Activated T-cell treated with anti-CD3 and anti-CD28 coated beads, Interleukin-2, amount 50 U/mL, for 72 hours (primary cell): ENCODE measurements at regions not wholly inside any gene's neighbourhood (a gene's known extent, or its start where the extent isn't known, plus 50 kb on each side); places are given as distances from the start of the nearest gene placed in this dataset.

Experiments used
- ATAC-seq, 2 donors: fragments of 150-1000 bp; cut with Tn5 transposase; replicated peaks in 1 of 2; 2 replicates each; pipeline ENCODE4 v1.10.0; 2021; ENCODE audit warnings: moderate library complexity in 2 of 2, mild to moderate bottlenecking in 1 of 2
- DNase-seq, 2 donors: peaks; one replicate each; pipeline ENCODE4 v3.0.0; 2021 to 2022; ENCODE audit warnings: mixed read lengths in 1 of 2
- H3K27ac Mint-ChIP-seq: one replicate; pipeline ENCODE4 v1.8.0; 2022; ENCODE audit warnings: mild to moderate bottlenecking, moderate library complexity, mixed read lengths
- H3K27me3 Mint-ChIP-seq: one replicate; pipeline ENCODE4 v1.8.0; 2022; ENCODE audit warnings: low read depth, mixed read lengths
- H3K36me3 Mint-ChIP-seq, 2 donors: one replicate each; pipeline ENCODE4 v1.8.0; 2022; ENCODE audit warnings: mixed read lengths in 2 of 2, mild to moderate bottlenecking in 1 of 2; ENCODE audit not compliant: insufficient read depth in 2 of 2
- H3K4me1 Mint-ChIP-seq: one replicate; pipeline ENCODE4 v1.8.0; 2022; ENCODE audit warnings: low read depth, mixed read lengths
- H3K4me3 Mint-ChIP-seq, 2 donors: one replicate each; pipeline ENCODE4 v1.8.0; 2022; ENCODE audit warnings: mild to moderate bottlenecking in 2 of 2, mixed read lengths in 2 of 2, moderate library complexity in 2 of 2
- H3K9me3 Mint-ChIP-seq, 2 donors: one replicate each; pipeline ENCODE4 v1.8.0; 2022; ENCODE audit warnings: mixed read lengths in 2 of 2

- Mint-ChIP-seq H3K27me3 (no peaks in the 10 kb centered on the region), H3K4me1 (no peaks in the 10 kb centered on the region), H3K9me3 (no peaks in the 10 kb centered on the region)
Measured at GRCh38 chr13:106689906-106690305, 122.0 kb upstream of the ARGLU1 start.

GRCh38 chr13:106688940-106689339, 121.0 kb upstream of the ARGLU1 start:
- Mint-ChIP-seq H3K9me3 (no peaks in the 10 kb centered on the region), H3K4me1 (no peaks in the 10 kb centered on the region), H3K4me3 (no peak overlapping the region), H3K27me3 (no peaks in the 10 kb centered on the region), H3K36me3 (no peaks in the 10 kb centered on the region), H3K27ac (no peak overlapping the region)
- DNase-seq (no peak), ATAC-seq (no peak)

More at GRCh38 chr13:106689906-106690305, 122.0 kb upstream of the ARGLU1 start:
- Mint-ChIP-seq H3K27ac (no peak overlapping the region), H3K36me3 (no peaks in the 10 kb centered on the region), H3K4me3 (no peak overlapping the region)
- DNase-seq (no peak), ATAC-seq (no peak)

GRCh38 chr13:106686163-106686562, 118.2 kb upstream of the ARGLU1 start:
- Mint-ChIP-seq H3K4me3 (no peak overlapping the region), H3K9me3 (no peaks in the 10 kb centered on the region), H3K27me3 (peaks cover 5% of the 10 kb centered on the region), H3K4me1 (no peaks in the 10 kb centered on the region), H3K36me3 (no peaks in the 10 kb centered on the region), H3K27ac (no peak overlapping the region)
- DNase-seq (no peak), ATAC-seq (no peak)

- Mint-ChIP-seq H3K36me3 (no peaks in the 10 kb centered on the region), H3K4me1 (no peaks in the 10 kb centered on the region), H3K27ac (no peak overlapping the region), H3K9me3 (no peaks in the 10 kb centered on the region), H3K4me3 (no peak overlapping the region), H3K27me3 (peaks cover 7% of the 10 kb centered on the region)
- DNase-seq (no peak), ATAC-seq (no peak)
Measured at GRCh38 chr13:106685143-106685542, 117.2 kb upstream of the ARGLU1 start.

- Mint-ChIP-seq H3K36me3 (no peaks in the 10 kb centered on the region), H3K4me1 (no peaks in the 10 kb centered on the region), H3K27me3 (peaks cover 7% of the 10 kb centered on the region), H3K9me3 (no peaks in the 10 kb centered on the region), H3K4me3 (no peak overlapping the region), H3K27ac (no peak overlapping the region)
- no peak for ATAC-seq
- no peak for DNase-seq
Measured at GRCh38 chr13:106683918-106684317, 116.0 kb upstream of the ARGLU1 start.

- no peaks in the 10 kb centered on the region for H3K9me3 Mint-ChIP-seq
- H3K36me3 Mint-ChIP-seq, result no peaks in the 10 kb centered on the region
- H3K4me3 Mint-ChIP-seq, result no peak overlapping the region
- DNase-seq, result no peak
- no peaks in the 10 kb centered on the region for H3K4me1 Mint-ChIP-seq
- ATAC-seq, result no peak
- no peak overlapping the region for H3K27ac Mint-ChIP-seq
- peaks cover 7% of the 10 kb centered on the region for H3K27me3 Mint-ChIP-seq
Measured at GRCh38 chr13:106683179-106683578, 115.2 kb upstream of the ARGLU1 start.

GRCh38 chr13:106681997-106682396, 114.1 kb upstream of the ARGLU1 start:
- H3K4me1 Mint-ChIP-seq, result no peaks in the 10 kb centered on the region
- peaks cover 7% of the 10 kb centered on the region for H3K27me3 Mint-ChIP-seq
- ATAC-seq (no peak), DNase-seq (no peak)
- H3K36me3 Mint-ChIP-seq, result no peaks in the 10 kb centered on the region
- no peak overlapping the region for H3K27ac Mint-ChIP-seq
- H3K4me3 Mint-ChIP-seq, result no peak overlapping the region
- no peaks in the 10 kb centered on the region for H3K9me3 Mint-ChIP-seq

GRCh38 chr13:106681536-106681935, 113.6 kb upstream of the ARGLU1 start:
- H3K4me3 Mint-ChIP-seq, result no peak overlapping the region
- H3K4me1 Mint-ChIP-seq, result no peaks in the 10 kb centered on the region
- H3K27me3 Mint-ChIP-seq, result peaks cover 7% of the 10 kb centered on the region

GRCh38 chr13:106680796-106681472, 113.0 kb upstream of the ARGLU1 start:
- Mint-ChIP-seq H3K27me3 (peaks cover 7% of the 10 kb centered on the region), H3K36me3 (no peaks in the 10 kb centered on the region), H3K27ac (no peak overlapping the region), H3K4me1 (no peaks in the 10 kb centered on the region), H3K4me3 (no peak overlapping the region), H3K9me3 (no peaks in the 10 kb centered on the region)
- no peak for DNase-seq
- no peak for ATAC-seq

More at GRCh38 chr13:106681536-106681935, 113.6 kb upstream of the ARGLU1 start:
- Mint-ChIP-seq H3K9me3 (no peaks in the 10 kb centered on the region), H3K36me3 (no peaks in the 10 kb centered on the region), H3K27ac (no peak overlapping the region)
- no peak for DNase-seq
- no peak for ATAC-seq

- Mint-ChIP-seq H3K4me3 (no peak overlapping the region), H3K36me3 (no peaks in the 10 kb centered on the region), H3K4me1 (no peaks in the 10 kb centered on the region), H3K9me3 (no peaks in the 10 kb centered on the region), H3K27ac (no peak overlapping the region), H3K27me3 (peaks cover 7% of the 10 kb centered on the region)
- no peak for ATAC-seq
- DNase-seq, result no peak
Measured at GRCh38 chr13:106678646-106679418, 110.9 kb upstream of the ARGLU1 start.

- DNase-seq, result no peak
- Mint-ChIP-seq H3K9me3 (no peaks in the 10 kb centered on the region), H3K27me3 (peaks cover 7% of the 10 kb centered on the region), H3K4me1 (no peaks in the 10 kb centered on the region), H3K4me3 (no peak overlapping the region), H3K36me3 (no peaks in the 10 kb centered on the region), H3K27ac (no peak overlapping the region)
- no peak for ATAC-seq
Measured at GRCh38 chr13:106675311-106675710, 107.4 kb upstream of the ARGLU1 start.

- Mint-ChIP-seq H3K27ac (no peak overlapping the region), H3K36me3 (no peaks in the 10 kb centered on the region), H3K27me3 (peaks cover 7% of the 10 kb centered on the region)
Measured at GRCh38 chr13:106660746-106661625, 93.0 kb upstream of the ARGLU1 start.

GRCh38 chr13:106657104-106657503, 89.2 kb upstream of the ARGLU1 start:
- H3K27me3 Mint-ChIP-seq, result peaks cover 7% of the 10 kb centered on the region
- no peaks in the 10 kb centered on the region for H3K36me3 Mint-ChIP-seq
- no peak overlapping the region for H3K27ac Mint-ChIP-seq
- H3K4me3 Mint-ChIP-seq, result no peak overlapping the region
- no peaks in the 10 kb centered on the region for H3K4me1 Mint-ChIP-seq
- no peak for ATAC-seq
- no peak for DNase-seq
- H3K9me3 Mint-ChIP-seq, result no peaks in the 10 kb centered on the region

More at GRCh38 chr13:106660746-106661625, 93.0 kb upstream of the ARGLU1 start:
- ATAC-seq (no peak), DNase-seq (no peak)
- Mint-ChIP-seq H3K4me1 (no peaks in the 10 kb centered on the region), H3K9me3 (no peaks in the 10 kb centered on the region), H3K4me3 (no peak overlapping the region)
